T47D (cell line): ENCODE measurements at regions not wholly inside any gene's neighbourhood (a gene's known extent, or its start where the extent isn't known, plus 50 kb on each side); places are given as distances from the start of the nearest gene placed in this dataset.

ENCODE experiments used
- DNase-seq, 2 experiments: peaks; one replicate each; pipeline versions ENCODE4 v3.0.0 to v3.0.0-alpha.2; 2011 to 2012; ENCODE audit warnings: low read depth in 1 of 2, low spot score in 1 of 2
- JUND ChIP-seq: IDR thresholded peaks from 2 replicates; pipeline ENCODE4 v1.6.1; 2012; ENCODE audit warnings: low read depth
- in situ Hi-C: cut with HindIII; loops from 2 replicates; pipeline ENCODE4 v1.10.0; 2016; ENCODE audit warnings: low sequenced_read_pairs, low pct_unique_long_range_greater_than_20kb

DNA sequence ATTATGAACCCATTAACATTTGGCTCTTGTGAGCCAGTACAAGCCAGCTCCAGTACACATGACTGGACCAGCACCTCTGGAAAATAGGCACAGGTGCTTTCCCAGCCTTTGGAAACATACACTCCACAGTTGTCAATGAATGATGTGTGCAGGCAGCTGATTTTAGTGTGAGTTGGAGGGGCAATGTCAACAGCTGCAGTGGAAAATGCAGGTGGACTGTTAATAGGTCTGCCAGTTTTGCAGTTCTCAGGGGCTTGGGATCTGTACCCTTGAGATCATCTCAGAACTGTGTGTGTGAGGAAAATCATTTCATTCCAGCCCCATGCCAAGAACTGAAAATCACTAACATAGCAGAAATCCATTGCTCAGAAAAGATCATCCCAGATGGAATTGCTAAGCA is 81.7 kb upstream of the CHRDL1 start:
- in situ Hi-C loops: no loop called here
- DNase-seq: no peak
- no peak for TF ChIP-seq JUND

DNA sequence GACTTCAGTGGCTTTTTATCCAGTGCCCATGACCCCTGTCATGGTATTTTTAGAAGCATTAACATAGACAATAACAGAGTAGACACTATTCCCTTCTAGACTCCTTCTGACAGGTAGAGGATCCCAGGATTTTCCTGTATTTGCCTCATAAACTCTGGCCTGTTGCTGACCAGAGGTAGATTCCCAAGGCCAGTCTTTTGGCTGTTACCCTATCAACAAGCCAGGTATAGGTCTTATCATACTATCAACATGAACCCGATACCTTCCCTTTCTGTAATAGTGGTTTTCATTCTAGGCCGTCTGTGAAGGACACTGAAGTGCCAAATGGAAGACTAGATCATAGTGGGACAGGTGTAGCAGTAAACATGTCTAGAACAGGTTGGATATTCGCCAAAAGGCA is 76.2 kb upstream of the CHRDL1 start:
- DNase-seq: no peak
- no peak for TF ChIP-seq JUND
- in situ Hi-C loops: no loop called here

DNA sequence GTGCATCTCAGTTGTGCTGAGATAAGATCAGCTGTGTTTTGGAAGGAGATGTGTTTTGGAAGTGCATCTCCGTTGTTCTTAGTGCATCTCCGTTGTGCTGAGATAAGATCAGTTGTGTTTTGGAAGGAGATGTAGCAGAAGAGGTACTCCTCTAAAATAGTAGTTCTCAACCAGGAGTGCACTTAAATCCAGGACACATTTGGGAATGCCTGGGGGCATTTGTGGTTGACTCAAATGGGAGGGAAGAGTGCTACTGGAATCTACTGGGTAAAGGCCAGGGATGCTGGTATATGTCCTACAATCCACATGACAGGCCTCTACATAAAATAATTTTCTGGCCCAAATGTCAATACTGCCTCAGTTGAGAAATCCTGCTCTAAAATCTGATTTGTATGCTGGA is 70.8 kb upstream of the CHRDL1 start:
- in situ Hi-C loops: no loop called here
- DNase-seq: no peak
- no peak for TF ChIP-seq JUND

DNA sequence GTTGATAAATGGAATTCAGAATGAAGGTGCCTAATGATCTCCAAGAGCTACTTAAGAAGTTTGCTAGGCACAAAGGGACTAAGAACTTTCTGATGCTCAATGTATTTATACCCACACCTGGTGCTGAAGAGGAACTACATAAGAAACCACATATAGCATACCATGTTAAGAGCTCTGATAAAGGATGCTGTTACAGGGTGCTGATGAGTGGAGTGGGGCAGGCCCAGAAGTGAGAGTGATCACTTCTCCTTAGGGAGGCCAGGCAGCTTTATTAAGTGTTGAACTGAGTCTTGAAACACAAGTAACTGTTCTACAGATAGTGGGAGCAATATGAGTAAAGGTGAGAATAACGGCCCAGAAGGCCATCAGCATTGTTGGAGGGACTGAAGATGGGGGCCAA is 68.3 kb upstream of the CHRDL1 start:
- DNase-seq: no peak
- in situ Hi-C loops: no loop called here
- no peak for TF ChIP-seq JUND

DNA sequence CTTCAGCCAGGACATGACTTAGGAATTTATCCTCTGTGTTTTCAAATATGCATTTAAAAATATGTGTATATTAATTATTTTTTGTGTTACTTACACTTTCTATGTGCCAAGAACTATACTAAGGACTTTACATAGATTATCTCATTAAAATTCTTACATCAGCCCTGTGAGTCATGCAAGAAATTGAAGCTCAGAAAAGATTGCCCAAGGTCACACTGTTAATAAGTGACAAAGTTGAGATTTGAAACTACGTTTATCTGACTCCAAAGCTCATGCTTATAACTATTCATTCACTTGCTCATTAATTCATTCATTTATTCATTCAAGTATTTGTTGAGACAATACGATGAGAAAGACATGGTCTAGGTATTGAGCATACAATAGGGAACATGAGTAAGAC is 62.9 kb upstream of the CHRDL1 start:
- no peak for TF ChIP-seq JUND
- in situ Hi-C loops: no loop called here
- no peak for DNase-seq

DNA sequence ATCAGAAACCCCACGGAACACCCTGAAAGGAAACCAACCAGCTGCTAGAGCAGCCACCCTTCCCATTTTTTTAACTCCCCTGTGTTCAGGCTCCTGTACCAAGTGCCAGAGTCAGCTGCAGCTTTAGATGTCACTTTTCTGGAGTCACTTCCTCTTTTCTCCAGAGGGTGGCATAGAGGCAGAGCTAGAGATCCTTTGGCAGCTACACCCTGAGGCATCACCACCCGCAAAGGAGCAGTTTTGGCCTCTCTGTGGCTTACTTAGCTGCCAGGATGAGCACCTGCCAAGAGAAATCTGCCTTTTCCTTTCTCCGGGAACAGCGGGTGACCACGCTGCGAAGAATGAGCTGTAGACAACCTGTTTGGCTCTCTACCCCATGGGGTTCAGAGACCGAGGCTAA is 58.0 kb upstream of the CHRDL1 start:
- peak; percentile 0 to 43 for DNase-seq
- no peak for TF ChIP-seq JUND
- in situ Hi-C loops: no loop called here

DNA sequence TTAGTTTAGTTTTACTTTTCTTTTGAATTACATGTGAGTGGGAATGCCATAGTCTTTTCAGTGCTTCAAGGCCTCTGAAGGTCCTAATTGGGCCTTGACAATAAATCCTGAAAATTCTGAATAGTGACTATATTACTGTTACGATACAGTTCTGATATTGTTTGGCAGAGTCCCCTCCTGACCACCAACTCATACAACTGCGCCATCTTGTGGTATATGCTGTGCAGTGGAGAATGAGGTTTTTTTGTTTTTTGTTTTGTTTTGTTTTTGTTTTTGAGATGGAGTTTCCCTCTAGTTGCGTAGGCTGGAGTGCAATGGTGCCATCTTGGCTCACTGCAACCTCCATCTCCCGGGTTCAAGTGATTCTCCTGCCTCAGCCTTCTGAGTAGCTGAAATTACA is 56.6 kb upstream of the CHRDL1 start:
- no peak for TF ChIP-seq JUND
- peak in 1 of 2 experiments; percentile 1 for DNase-seq
- in situ Hi-C loops: no loop called here

DNA sequence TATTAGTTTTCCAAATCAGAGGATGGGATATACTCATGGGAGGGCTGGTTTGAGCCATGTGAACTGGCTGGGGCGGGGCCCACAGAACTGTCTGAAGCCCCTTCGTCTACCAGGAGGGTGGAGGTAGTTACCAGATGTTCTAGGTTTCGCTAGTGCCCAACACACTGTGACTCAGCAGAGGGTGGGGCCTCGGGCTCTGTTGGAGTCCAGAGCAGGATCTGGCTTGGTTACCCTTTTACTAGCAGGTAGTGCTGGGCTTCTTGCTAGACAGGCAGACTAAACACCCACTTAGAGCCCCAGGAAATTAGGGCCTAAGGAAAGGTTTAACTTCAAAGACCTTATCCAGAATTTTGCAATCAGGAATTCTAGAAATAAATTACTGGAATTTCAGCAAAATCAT is 56.2 kb upstream of the CHRDL1 start:
- in situ Hi-C loops: no loop called here
- TF ChIP-seq JUND: no peak
- DNase-seq: no peak

DNA sequence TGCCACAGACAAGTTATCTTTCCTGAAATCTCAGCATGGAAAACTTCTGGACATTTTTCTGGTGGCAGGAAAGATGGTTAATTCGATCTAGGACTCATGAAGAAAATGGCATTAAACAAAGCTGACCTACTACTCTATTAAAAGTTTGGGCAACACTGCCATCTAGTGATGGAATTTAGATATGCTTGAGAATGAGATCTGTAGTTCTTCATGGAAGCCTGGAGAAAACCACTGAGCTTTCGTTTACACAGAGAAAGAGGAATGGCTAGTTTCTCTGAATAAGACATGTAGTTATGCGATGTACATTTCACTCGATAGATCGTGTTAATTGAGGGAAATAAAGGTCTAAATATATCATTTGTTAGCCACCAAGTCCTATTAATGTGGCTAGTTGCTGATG is 51.7 kb upstream of the CHRDL1 start:
- DNase-seq: peak; percentile 7 to 61
- no peak for TF ChIP-seq JUND
- in situ Hi-C loops: no loop called here

DNA sequence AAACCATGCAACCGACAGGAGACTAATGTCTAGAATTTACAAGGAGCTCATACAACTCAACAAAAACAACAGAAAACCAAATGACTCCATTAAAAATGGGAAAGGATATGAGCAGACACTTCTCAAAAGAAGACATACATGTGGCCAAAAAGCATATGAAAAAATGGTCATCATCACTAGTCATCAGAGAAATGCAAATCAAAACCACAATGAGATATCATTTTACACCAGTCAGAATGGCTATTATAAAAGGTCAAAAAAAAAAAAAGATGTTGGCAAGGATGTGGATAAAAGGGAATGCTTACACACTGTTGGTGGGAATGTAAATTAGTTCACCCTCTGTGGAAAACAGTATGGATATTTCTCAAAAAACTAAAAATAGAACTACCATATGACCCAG is 50.5 kb upstream of the CHRDL1 start:
- no peak for DNase-seq
- in situ Hi-C loops: no loop called here
- TF ChIP-seq JUND: no peak
